Karpas-422 (cell line): ENCODE measurements at regions not wholly inside any gene's neighbourhood (a gene's known extent, or its start where the extent isn't known, plus 50 kb on each side); places are given as distances from the start of the nearest gene placed in this dataset.

Experiments
- DNase-seq: peaks from one replicate; pipeline ENCODE4 v3.0.0-alpha.2; 2015
- H2AFZ ChIP-seq: fragments of 200-600 bp; sonication (generic); 2 replicates; pipeline ENCODE4 v1.6.1; 2014; ENCODE audit warnings: antibody characterized with exemption, low read length, mixed read lengths
- H3K27ac ChIP-seq: fragments of 200-600 bp; sonication (generic); 2 replicates; pipeline ENCODE4 v1.5.1; 2014; ENCODE audit warnings: mild to moderate bottlenecking, low read length, moderate library complexity
- H3K27me3 ChIP-seq: fragments of 200-600 bp; sonication (generic); 2 replicates; pipeline ENCODE4 v1.6.1; 2014; ENCODE audit warnings: low read length, mixed read lengths
- H3K36me3 ChIP-seq: fragments of 200-600 bp; sonication (generic); 2 replicates; pipeline ENCODE4 v1.6.1; 2014; ENCODE audit warnings: low read length, mixed read lengths; ENCODE audit not compliant: insufficient read depth
- H3K4me1 ChIP-seq: fragments of 200-600 bp; sonication (generic); 2 replicates; pipeline ENCODE4 v1.6.1; 2014; ENCODE audit warnings: mild to moderate bottlenecking, low read length, mixed read lengths
- H3K4me2 ChIP-seq: fragments of 200-600 bp; sonication (generic); 2 replicates; pipeline ENCODE4 v1.6.1; 2014; ENCODE audit warnings: low read length, low read depth, mild to moderate bottlenecking; ENCODE audit not compliant: poor library complexity, severe bottlenecking
- H3K4me3 ChIP-seq: fragments of 200-600 bp; sonication (generic); 2 replicates; pipeline ENCODE4 v1.5.1; 2014; ENCODE audit warnings: mild to moderate bottlenecking, antibody characterized with exemption, low read length, mixed read lengths
- H3K79me2 ChIP-seq: fragments of 200-600 bp; sonication (generic); 2 replicates; pipeline ENCODE4 v1.6.1; 2014; ENCODE audit warnings: mild to moderate bottlenecking, low read length, mixed read lengths
- H3K9ac ChIP-seq: fragments of 200-600 bp; sonication (generic); 2 replicates; pipeline ENCODE4 v1.6.0; 2014; ENCODE audit warnings: low read length
- H3K9me2 ChIP-seq: fragments of 200-600 bp; sonication (generic), shearing (Covaris generic); replicated peaks from 2 replicates; pipeline ENCODE4 v1.6.0; 2014; ENCODE audit warnings: mild to moderate bottlenecking, low read length, moderate library complexity; ENCODE audit not compliant: insufficient read depth
- H3K9me3 ChIP-seq: fragments of 300-700, 200-600 bp; sonication (generic); 2 replicates; pipeline ENCODE4 v1.6.1; 2014; ENCODE audit warnings: low read length, mixed read lengths
- H4K20me1 ChIP-seq: fragments of 200-600 bp; sonication (generic); 2 replicates; pipeline ENCODE4 v1.6.1; 2014; ENCODE audit warnings: mild to moderate bottlenecking, antibody characterized with exemption, low read length, low read depth; ENCODE audit not compliant: insufficient read depth

GRCh38 chr17:71899317-71899716 is 221.5 kb upstream of the SOX9 start:
- Histone ChIP-seq H3K4me3 (no peak overlapping the region), H3K9me3 (no peaks in the 10 kb centered on the region), H4K20me1 (no peaks in the 10 kb centered on the region), H2AFZ (no peak overlapping the region), H3K79me2 (no peaks in the 10 kb centered on the region), H3K4me1 (no peaks in the 10 kb centered on the region), H3K27ac (no peak overlapping the region), H3K27me3 (no peaks in the 10 kb centered on the region), H3K4me2 (no peak overlapping the region), H3K36me3 (no peaks in the 10 kb centered on the region), H3K9me2 (no peaks in the 10 kb centered on the region), H3K9ac (no peak overlapping the region)
- no peak for DNase-seq

DNA sequence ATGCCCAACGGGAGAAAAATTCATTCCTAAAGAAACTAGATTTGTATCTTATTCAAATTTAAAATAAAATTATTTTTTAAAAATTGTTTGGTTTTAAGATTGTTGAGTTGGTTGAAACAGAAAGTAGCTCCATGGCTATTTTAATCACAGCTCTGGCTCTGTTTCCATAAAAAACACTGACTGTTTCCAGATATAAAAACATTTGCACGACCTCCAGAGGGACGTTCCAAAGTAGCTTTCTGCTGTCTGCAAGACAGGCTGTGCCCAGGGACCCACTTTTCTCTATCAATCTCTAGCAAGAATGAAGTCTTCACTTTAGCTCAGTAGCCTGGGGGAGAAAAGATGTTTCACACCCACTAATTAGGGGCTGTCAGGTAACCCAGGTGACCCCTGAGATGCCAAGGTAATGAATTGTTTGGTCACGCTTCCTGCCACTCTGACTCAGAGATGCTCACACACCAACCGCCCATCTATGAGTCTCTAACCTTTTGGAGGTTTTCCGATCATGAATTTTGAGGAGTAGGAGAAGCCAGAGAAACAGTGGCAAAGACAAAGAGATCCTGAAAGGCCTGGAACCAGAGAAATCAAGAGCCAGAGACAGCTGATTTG is 220.1 kb upstream of the SOX9 start:
- Histone ChIP-seq H3K4me3 (no peak overlapping the region), H3K9me3 (no peaks in the 10 kb centered on the region), H4K20me1 (no peaks in the 10 kb centered on the region), H3K79me2 (no peaks in the 10 kb centered on the region), H3K4me1 (no peaks in the 10 kb centered on the region), H3K27me3 (no peaks in the 10 kb centered on the region), H3K9ac (no peak overlapping the region), H2AFZ (no peak overlapping the region), H3K27ac (no peak overlapping the region), H3K4me2 (no peak overlapping the region), H3K9me2 (no peaks in the 10 kb centered on the region), H3K36me3 (no peaks in the 10 kb centered on the region)
- DNase-seq = no peak

DNA sequence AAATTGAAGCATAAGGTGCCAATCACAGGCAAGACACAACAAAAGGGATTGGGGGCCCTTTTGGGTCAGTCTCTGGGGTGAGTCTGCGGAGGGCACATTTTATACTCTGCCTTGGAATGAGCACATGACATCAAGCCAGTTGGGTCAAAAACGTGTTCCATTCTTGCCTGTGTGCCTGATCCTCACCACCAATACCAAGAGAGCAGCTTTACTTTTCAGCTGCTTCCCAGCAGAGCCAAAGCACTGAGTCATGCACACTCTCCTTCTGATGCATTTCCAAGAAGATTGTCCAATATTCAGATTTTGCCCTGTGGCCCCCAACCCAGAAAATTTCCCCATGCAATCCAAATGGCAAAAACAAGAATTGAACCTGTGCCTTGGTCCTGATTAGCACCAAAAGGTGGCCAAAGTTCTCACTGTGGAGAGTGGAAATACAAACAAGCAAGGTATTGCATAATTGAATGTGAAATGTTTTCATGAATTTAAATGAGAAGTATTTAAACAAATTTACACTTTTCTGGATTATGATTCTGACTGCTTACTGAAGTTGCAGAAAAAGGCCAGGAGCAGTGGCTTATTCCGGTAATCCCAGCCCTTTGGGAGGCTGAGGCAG is 217.8 kb upstream of the SOX9 start:
- Histone ChIP-seq H4K20me1 (no peaks in the 10 kb centered on the region), H3K4me3 (no peak overlapping the region), H3K36me3 (no peaks in the 10 kb centered on the region), H3K79me2 (no peaks in the 10 kb centered on the region), H3K27me3 (no peaks in the 10 kb centered on the region), H3K9me3 (no peaks in the 10 kb centered on the region), H2AFZ (no peak overlapping the region), H3K9ac (no peak overlapping the region), H3K27ac (no peak overlapping the region), H3K4me2 (no peak overlapping the region), H3K4me1 (no peaks in the 10 kb centered on the region), H3K9me2 (no peaks in the 10 kb centered on the region)
- DNase-seq = no peak

DNA sequence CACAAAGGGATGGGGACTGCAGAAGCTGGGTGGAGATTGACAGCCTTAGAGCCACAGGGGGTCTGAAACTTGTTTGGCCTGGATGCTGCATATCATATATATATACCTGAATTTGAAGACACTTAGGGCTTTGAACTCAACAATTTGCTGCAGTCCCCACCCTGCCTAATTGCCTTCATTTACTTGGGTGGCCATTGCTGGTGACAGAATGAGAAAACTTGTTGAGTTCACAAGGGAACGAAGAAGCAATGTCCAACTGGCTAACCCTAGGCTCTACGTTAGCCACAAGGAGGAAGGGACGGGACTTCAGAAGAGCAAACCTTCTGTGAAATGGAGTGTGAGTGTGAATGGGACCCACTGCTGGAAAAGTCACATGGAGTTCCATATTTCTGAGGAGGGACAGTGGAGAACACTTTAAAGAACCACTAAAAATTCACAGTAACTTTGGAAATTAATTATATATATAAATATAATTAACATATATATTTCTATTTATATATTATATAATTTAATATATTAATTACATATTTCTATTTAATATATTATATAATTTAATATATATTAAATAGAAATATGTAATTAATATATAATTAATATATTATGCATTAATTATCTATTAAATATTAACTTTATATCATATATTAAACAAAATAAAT is 215.3 kb upstream of the SOX9 start:
- Histone ChIP-seq H3K4me1 (no peaks in the 10 kb centered on the region), H3K36me3 (no peaks in the 10 kb centered on the region), H3K9ac (no peak overlapping the region), H3K4me3 (no peak overlapping the region), H4K20me1 (no peaks in the 10 kb centered on the region), H3K9me3 (no peaks in the 10 kb centered on the region), H3K4me2 (no peak overlapping the region), H2AFZ (no peak overlapping the region), H3K27me3 (no peaks in the 10 kb centered on the region), H3K27ac (no peak overlapping the region), H3K9me2 (no peaks in the 10 kb centered on the region), H3K79me2 (no peaks in the 10 kb centered on the region)
- no peak for DNase-seq

- H3K36me3 ChIP-seq = no peaks in the 10 kb centered on the region
- H3K4me3 ChIP-seq = no peak overlapping the region
- no peaks in the 10 kb centered on the region for H3K9me2 ChIP-seq
- H3K9ac ChIP-seq = no peak overlapping the region
- no peak overlapping the region for H3K27ac ChIP-seq
- no peak for DNase-seq
- no peak overlapping the region for H2AFZ ChIP-seq
- no peaks in the 10 kb centered on the region for H3K4me1 ChIP-seq
- no peaks in the 10 kb centered on the region for H4K20me1 ChIP-seq
- H3K27me3 ChIP-seq = no peaks in the 10 kb centered on the region
- H3K4me2 ChIP-seq = no peak overlapping the region
- H3K79me2 ChIP-seq = no peaks in the 10 kb centered on the region
- no peaks in the 10 kb centered on the region for H3K9me3 ChIP-seq
These were observed 211.7 kb upstream of the SOX9 start for GRCh38 chr17:71909155-71909554.

- Histone ChIP-seq H3K4me3 (no peak overlapping the region), H3K79me2 (no peaks in the 10 kb centered on the region), H3K36me3 (no peaks in the 10 kb centered on the region), H3K27me3 (no peaks in the 10 kb centered on the region), H2AFZ (no peak overlapping the region), H4K20me1 (no peaks in the 10 kb centered on the region), H3K9me3 (no peaks in the 10 kb centered on the region), H3K4me2 (no peak overlapping the region), H3K9ac (no peak overlapping the region), H3K27ac (no peak overlapping the region), H3K4me1 (no peaks in the 10 kb centered on the region), H3K9me2 (no peaks in the 10 kb centered on the region)
- no peak for DNase-seq
These were observed 210.8 kb upstream of the SOX9 start for GRCh38 chr17:71910002-71910401.

DNA sequence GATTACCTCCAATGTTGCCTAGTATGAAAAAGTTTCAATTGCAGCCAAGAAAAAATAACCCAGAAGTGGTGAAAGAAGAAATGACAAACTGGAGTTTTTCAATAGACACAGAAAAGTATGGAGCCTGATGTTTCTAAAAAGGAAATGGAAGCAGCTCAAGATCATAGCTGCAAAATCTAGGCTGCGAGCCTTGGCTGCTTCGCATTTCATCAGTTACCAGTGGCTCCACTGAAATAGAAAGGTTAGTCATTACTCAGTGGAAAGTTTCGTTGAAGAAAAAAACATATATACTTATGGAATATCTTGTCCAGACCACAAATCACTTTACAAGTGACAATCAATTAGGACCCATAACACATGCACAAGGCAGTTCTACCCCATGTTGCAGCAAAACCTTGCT is 206.8 kb upstream of the SOX9 start:
- Histone ChIP-seq H3K4me2 (no peak overlapping the region), H3K27ac (no peak overlapping the region), H3K4me1 (no peaks in the 10 kb centered on the region), H3K9me3 (no peaks in the 10 kb centered on the region), H3K4me3 (no peak overlapping the region), H4K20me1 (no peaks in the 10 kb centered on the region), H3K36me3 (no peaks in the 10 kb centered on the region), H2AFZ (no peak overlapping the region), H3K9ac (no peak overlapping the region), H3K79me2 (no peaks in the 10 kb centered on the region), H3K9me2 (no peaks in the 10 kb centered on the region), H3K27me3 (no peaks in the 10 kb centered on the region)
- no peak for DNase-seq

GRCh38 chr17:71914812-71915211 is 206.0 kb upstream of the SOX9 start:
- DNase-seq = no peak
- Histone ChIP-seq H3K4me2 (no peak overlapping the region), H4K20me1 (no peaks in the 10 kb centered on the region), H3K27me3 (no peaks in the 10 kb centered on the region), H3K9me2 (no peaks in the 10 kb centered on the region), H3K36me3 (no peaks in the 10 kb centered on the region), H3K4me3 (no peak overlapping the region), H3K9me3 (no peaks in the 10 kb centered on the region), H2AFZ (no peak overlapping the region), H3K4me1 (no peaks in the 10 kb centered on the region), H3K79me2 (no peaks in the 10 kb centered on the region), H3K9ac (no peak overlapping the region), H3K27ac (no peak overlapping the region)
